Ascending aorta (tissue), 2 donors: ENCODE measurements at regions not wholly inside any gene's neighbourhood (a gene's known extent, or its start where the extent isn't known, plus 50 kb on each side); places are given as distances from the start of the nearest gene placed in this dataset.

Experiments
- DNase-seq, 2 donors: peaks; one replicate each; pipeline ENCODE4 v3.0.0-alpha.2; 2019; ENCODE audit warnings: low spot score in 2 of 2
- H3K27ac ChIP-seq, 2 donors: fragments of 200-600 bp; sonication (generic); one replicate each; pipeline ENCODE4 v1.5.1; 2016 to 2017; ENCODE audit warnings: mild to moderate bottlenecking in 1 of 2
- H3K27me3 ChIP-seq: fragments of 200-600 bp; sonication (generic); one replicate; pipeline ENCODE4 v1.5.1; 2017
- H3K36me3 ChIP-seq, 2 donors: fragments of 200-600 bp; sonication (generic); one replicate each; pipeline ENCODE4 v1.5.1; 2016
- H3K4me1 ChIP-seq, 2 donors: fragments of 200-600 bp; sonication (generic); one replicate each; pipeline ENCODE4 v1.5.1; 2016 to 2017; ENCODE audit warnings: mild to moderate bottlenecking in 1 of 2
- H3K4me3 ChIP-seq, 2 donors: fragments of 200-600 bp; sonication (generic); one replicate each; pipeline ENCODE4 v1.5.1; 2016 to 2017; ENCODE audit warnings: mild to moderate bottlenecking in 1 of 2
- H3K9me3 ChIP-seq, 2 donors: fragments of 200-600 bp; sonication (generic); one replicate each; pipeline ENCODE4 v1.5.1; 2016
- intact Hi-C: fragments of 100-400 bp; cut with DNase I; formaldehyde crosslinking; loops from one replicate; pipeline ENCODE4 v1.15.1; 2023
- TF ChIP-seq, protein P1 (sequence below), 3 experiments: fragments of 200-600 bp in 2 of 3; fragments of 450-650 bp in 1 of 3; sonication (generic) in 2 of 3; IDR thresholded peaks; one replicate each; pipeline ENCODE4 v1.5.1; 2016 to 2019; ENCODE audit warnings: antibody characterized with exemption in 3 of 3, mild to moderate bottlenecking in 1 of 3, moderate library complexity in 1 of 3

DNA sequence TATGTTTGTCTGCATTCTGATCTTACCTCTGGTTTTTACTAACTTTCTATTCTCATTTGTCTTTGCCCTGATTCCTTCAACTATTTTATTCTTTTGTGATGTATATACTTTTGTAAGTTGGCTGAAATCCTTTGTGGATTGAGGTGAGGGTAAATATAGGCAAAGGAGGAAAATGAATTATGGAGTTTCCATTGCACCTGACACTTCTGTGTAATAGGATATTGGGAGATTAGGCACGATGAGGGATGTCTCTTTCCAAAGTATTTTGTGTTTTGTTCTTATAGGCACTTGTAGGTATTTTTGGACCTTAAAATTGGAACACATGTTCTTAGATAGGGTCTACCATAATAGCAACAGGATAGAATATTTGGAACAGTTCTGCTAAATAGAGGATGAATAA, 76.4 kb downstream of the HRH4 start:
- Histone ChIP-seq H3K27me3 (no peaks in the 10 kb centered on the region), H3K9me3 (no peaks in the 10 kb centered on the region), H3K27ac (no peak overlapping the region), H3K36me3 (no peaks in the 10 kb centered on the region), H3K4me3 (no peak overlapping the region), H3K4me1 (no peaks in the 10 kb centered on the region)
- DNase-seq, result no peak
- intact Hi-C loops, result no loop called here
- TF ChIP-seq, protein P1, sequence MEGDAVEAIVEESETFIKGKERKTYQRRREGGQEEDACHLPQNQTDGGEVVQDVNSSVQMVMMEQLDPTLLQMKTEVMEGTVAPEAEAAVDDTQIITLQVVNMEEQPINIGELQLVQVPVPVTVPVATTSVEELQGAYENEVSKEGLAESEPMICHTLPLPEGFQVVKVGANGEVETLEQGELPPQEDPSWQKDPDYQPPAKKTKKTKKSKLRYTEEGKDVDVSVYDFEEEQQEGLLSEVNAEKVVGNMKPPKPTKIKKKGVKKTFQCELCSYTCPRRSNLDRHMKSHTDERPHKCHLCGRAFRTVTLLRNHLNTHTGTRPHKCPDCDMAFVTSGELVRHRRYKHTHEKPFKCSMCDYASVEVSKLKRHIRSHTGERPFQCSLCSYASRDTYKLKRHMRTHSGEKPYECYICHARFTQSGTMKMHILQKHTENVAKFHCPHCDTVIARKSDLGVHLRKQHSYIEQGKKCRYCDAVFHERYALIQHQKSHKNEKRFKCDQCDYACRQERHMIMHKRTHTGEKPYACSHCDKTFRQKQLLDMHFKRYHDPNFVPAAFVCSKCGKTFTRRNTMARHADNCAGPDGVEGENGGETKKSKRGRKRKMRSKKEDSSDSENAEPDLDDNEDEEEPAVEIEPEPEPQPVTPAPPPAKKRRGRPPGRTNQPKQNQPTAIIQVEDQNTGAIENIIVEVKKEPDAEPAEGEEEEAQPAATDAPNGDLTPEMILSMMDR (IDR thresholded peaks at IDR 0.05), result no peak

DNA sequence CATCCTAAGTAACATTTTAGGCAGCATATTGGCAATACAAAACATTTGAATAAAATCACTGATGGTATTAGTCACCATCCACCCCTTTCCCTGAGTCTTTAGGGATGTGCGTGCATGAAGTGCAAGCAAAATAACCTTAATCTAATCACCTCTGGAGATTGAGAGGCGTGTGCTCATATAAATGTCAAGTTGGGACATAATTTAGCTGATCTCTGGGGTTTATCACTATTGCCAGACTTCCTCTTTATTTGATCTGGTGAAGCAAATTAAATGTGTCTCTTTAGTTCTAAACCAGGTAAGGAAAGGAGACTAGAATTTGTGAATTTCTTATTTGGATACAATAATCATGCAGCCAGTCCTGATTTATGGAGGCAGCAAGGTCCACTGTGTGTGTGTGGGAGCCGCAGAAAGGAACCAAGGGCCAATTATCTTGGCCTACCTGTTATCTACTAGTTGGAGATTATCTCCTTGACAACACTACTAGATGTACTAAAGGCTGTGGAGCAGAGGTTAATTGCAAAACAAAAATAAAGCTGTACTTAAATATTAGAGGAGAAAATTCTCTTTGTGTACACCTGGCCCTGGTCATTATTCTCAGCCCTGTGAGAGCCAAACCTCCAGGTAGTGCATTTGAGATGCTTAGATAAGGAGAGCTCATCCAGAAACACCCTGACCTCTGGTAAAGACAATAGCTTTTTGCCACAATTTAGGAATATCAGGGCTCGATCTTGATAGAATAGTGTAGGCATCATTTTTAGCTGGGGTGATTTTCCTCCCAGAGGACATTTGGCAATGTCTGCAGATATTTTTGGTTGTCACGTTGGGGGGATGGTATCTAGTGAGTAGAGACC, 78.2 kb downstream of the HRH4 start:
- TF ChIP-seq, protein P1 (IDR thresholded peaks at IDR 0.05), result no peak
- DNase-seq, result no peak
- Histone ChIP-seq H3K27me3 (no peaks in the 10 kb centered on the region), H3K4me1 (no peaks in the 10 kb centered on the region), H3K4me3 (no peak overlapping the region), H3K27ac (no peak overlapping the region), H3K9me3 (no peaks in the 10 kb centered on the region), H3K36me3 (no peaks in the 10 kb centered on the region)
- intact Hi-C loops, result no loop called here

DNA sequence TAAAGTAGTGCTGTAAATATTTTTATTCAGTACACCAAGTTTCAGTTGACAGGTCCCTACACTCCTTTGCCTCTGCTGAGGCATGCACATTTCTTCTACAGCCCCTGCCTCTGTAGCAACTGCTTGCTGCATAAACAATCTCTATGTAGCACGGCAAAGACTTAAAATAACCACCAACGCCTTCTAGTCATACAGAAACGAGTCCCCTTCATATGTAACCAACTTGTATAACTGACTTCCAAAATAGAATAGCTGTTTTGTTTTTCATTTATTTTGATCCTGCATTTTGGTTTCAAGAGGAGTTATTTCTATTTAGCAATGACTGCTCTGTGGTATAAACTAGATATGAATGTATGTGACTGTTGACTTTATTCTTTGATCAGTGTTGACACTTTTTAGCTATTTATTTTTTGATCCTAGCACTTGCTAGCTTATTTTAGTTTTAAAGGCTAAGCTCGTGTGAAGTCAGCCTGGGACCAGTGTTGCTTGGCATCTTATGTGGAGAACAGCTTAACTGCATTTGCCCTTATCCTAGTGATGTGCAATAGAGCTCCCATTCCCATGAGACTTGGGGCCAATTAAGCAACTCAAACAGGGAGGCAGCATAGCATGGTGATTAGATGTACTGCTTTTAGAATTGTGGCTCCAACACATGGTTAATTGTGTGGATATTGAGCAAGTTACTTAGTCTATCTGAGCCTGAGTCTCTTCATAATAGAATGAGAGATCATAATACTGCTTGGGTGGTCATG, 79.6 kb downstream of the HRH4 start:
- no peaks in the 10 kb centered on the region for H3K36me3 ChIP-seq
- intact Hi-C loops, result no loop called here
- H3K27me3 ChIP-seq, result no peaks in the 10 kb centered on the region
- H3K27ac ChIP-seq, result no peak overlapping the region
- no peak for DNase-seq
- no peaks in the 10 kb centered on the region for H3K9me3 ChIP-seq
- no peak overlapping the region for H3K4me3 ChIP-seq
- no peaks in the 10 kb centered on the region for H3K4me1 ChIP-seq
- TF ChIP-seq, protein P1 (IDR thresholded peaks at IDR 0.05), result no peak

DNA sequence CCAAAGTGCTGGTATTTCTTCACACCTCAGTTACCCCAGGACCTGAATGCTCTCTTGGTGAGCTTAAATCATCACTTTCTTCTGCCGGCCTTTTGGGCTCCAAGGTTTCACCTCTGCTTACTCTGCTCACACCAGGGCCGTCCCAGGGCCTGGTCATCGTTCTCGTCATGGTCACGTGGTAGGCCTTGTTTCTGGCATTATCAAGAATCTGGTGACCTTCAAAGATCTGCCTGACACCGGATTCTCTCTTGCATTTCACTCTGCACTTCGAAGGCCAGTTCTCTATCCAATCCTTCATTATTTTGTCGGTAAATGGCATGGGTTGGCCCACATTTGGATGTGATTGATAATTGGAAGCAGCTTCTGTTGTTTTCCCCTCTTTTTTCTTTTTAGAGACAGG, 80.5 kb downstream of the HRH4 start:
- H3K4me1 ChIP-seq, result no peaks in the 10 kb centered on the region
- H3K27ac ChIP-seq, result no peak overlapping the region
- no peaks in the 10 kb centered on the region for H3K9me3 ChIP-seq
- intact Hi-C loops, result no loop called here
- H3K27me3 ChIP-seq, result no peaks in the 10 kb centered on the region
- no peak overlapping the region for H3K4me3 ChIP-seq
- DNase-seq, result no peak
- no peaks in the 10 kb centered on the region for H3K36me3 ChIP-seq
- TF ChIP-seq, protein P1 (IDR thresholded peaks at IDR 0.05), result no peak

DNA sequence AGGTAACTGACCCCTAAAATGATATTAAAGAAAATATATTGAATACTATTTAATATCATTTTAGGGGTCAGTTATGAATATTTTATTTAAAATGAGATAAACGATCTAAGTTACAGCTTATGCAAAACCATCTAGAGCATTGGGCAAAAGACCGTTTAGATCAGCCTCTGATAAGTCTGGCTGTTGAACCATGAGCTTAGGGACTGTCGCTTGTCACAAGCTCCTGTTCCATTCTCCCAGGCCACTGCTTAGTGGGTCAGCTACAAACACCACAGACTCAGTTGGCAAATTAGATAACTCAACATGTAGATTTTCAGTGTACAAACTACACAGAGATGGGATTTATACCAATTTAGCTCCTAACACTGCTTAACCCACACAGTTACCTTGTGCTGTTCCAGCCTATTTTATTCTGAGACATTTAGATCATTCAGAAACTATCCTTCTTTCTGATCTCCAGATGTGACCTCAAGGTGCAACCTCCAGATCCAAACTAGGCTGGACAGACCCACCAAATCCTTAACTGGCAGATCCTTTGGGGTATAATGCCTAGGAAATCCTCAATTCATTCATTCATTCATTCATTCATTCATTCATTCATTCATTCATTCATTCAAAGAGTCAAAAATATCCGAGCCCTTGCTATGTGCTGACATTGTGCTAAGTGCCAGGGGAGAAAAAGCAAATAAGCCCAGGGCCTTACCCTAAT, 82.8 kb downstream of the HRH4 start:
- H3K36me3 ChIP-seq, result no peaks in the 10 kb centered on the region
- H3K27me3 ChIP-seq, result no peaks in the 10 kb centered on the region
- no peaks in the 10 kb centered on the region for H3K4me1 ChIP-seq
- H3K4me3 ChIP-seq, result no peak overlapping the region
- H3K9me3 ChIP-seq, result no peaks in the 10 kb centered on the region
- no peak overlapping the region for H3K27ac ChIP-seq
- DNase-seq, result no peak
- intact Hi-C loops, result no loop called here
- TF ChIP-seq, protein P1 (IDR thresholded peaks at IDR 0.05), result no peak
